Loucy (cell line): ENCODE measurements at regions not wholly inside any gene's neighbourhood (a gene's known extent, or its start where the extent isn't known, plus 50 kb on each side); places are given as distances from the start of the nearest gene placed in this dataset.
"Not testable (repeated sequence)": the region's sequence is repeated elsewhere in the genome, so short reads cannot be mapped to it uniquely, and the experiment has no call there.

Experiments
- CTCF ChIP-seq: fragments of 200-600 bp; sonication (generic); conservative IDR thresholded peaks from 2 replicates; pipeline ENCODE4 v1.5.1; 2014; ENCODE audit warnings: mild to moderate bottlenecking, antibody characterized with exemption, low read length
- EZH2phosphoT487 ChIP-seq: fragments of 200-600 bp; IDR thresholded peaks from 2 replicates; pipeline ENCODE4 v1.6.1; 2018; ENCODE audit warnings: antibody characterized with exemption, mild to moderate bottlenecking, moderate library complexity, borderline replicate concordance

GRCh38 chr16:66084731-66085130 lies 281.8 kb upstream of the CDH5 start:
- not testable (repeated sequence) for TF ChIP-seq CTCF, EZH2phosphoT487
